ENCODE measurements at regions not wholly inside any gene's neighbourhood (a gene's known extent, or its start where the extent isn't known, plus 50 kb on each side); places are given as distances from the start of the nearest gene placed in this dataset.
"Not testable (repeated sequence)": the region's sequence is repeated elsewhere in the genome, so short reads cannot be mapped to it uniquely, and the experiment has no call there.

- DNase-seq (ENCODE audit: low spot score) (no peak), ATAC-seq (ENCODE audit: low FRiP score) (no peak)
- TF ChIP-seq CTCF (IDR thresholded peaks at IDR 0.05), result no peak
These were observed 1028.0 kb downstream of the TAF11L14 start for GRCh38 chr5:18662231-18662630.

- not testable (repeated sequence) for ATAC-seq (ENCODE audit: low FRiP score); DNase-seq (ENCODE audit: low spot score)
These were observed 1040.0 kb downstream of the TAF11L14 start for GRCh38 chr5:18674212-18674611.

- DNase-seq (ENCODE audit: low spot score) (no peak), ATAC-seq (ENCODE audit: low FRiP score) (no peak)
- TF ChIP-seq CTCF (IDR thresholded peaks at IDR 0.05), result no peak
These were observed 1040.8 kb downstream of the TAF11L14 start for GRCh38 chr5:18675041-18675440.

- ATAC-seq (ENCODE audit: low FRiP score) (no peak), DNase-seq (ENCODE audit: low spot score) (no peak)
- TF ChIP-seq CTCF (IDR thresholded peaks at IDR 0.05), result no peak
These were observed 1052.0 kb downstream of the TAF11L14 start for GRCh38 chr5:18686253-18686652.

DNA sequence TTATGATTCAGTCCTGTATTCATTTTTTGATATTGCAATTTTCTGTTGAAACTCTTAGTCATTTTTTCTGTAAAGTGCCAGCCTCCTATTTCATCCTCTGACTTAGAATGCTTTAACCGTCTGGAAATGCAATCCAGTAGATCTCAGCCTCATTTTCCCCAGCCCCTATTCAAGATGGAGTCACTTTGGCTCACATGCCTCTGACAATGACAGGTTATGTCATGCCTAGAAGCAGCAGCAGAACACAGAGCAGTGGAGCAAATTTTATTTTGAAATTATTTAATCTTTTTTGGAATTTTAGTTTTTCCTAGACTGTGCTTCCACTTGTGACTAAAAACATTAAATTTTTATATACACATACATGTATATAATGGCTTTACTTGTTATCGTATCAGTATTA lies 1053.2 kb downstream of the TAF11L14 start:
- DNase-seq (ENCODE audit: low spot score), result no peak
- no peak for ATAC-seq (ENCODE audit: low FRiP score)
- TF ChIP-seq CTCF (IDR thresholded peaks at IDR 0.05), result no peak

GRCh38 chr5:18699681-18700080 lies 1065.4 kb downstream of the TAF11L14 start:
- ATAC-seq (ENCODE audit: low FRiP score), result no peak
- no peak for DNase-seq (ENCODE audit: low spot score)
- no peak for TF ChIP-seq CTCF (IDR thresholded peaks at IDR 0.05)

GRCh38 chr5:18702821-18703220 lies 1068.6 kb downstream of the TAF11L14 start:
- no peak for ATAC-seq (ENCODE audit: low FRiP score)

More at GRCh38 chr5:18702821-18703220, 1068.6 kb downstream of the TAF11L14 start:
- DNase-seq (ENCODE audit: low spot score), result no peak
- no peak for TF ChIP-seq CTCF (IDR thresholded peaks at IDR 0.05)

All from omental fat pad (tissue), 3 donors.